ENCODE measurements at regions not wholly inside any gene's neighbourhood (a gene's known extent, or its start where the extent isn't known, plus 50 kb on each side); places are given as distances from the start of the nearest gene placed in this dataset.
"Not testable (repeated sequence)": the region's sequence is repeated elsewhere in the genome, so short reads cannot be mapped to it uniquely, and the experiment has no call there.

- Histone ChIP-seq H3K9me3 (peaks cover 3% of the 10 kb centered on the region), H3K27me3 (replicated peaks in 1 of 2; ENCODE audit: control insufficient read depth in 2 of 2, extremely low read depth in 1 of 2, insufficient read depth in 2 of 2, low read length in 1 of 2) (no peaks in the 10 kb centered on the region), H3K27ac (ENCODE audit: low read length) (no peak overlapping the region), H3K36me3 (ENCODE audit: control insufficient read depth in 2 of 2, extremely low read depth in 1 of 2, insufficient read depth in 1 of 2, low read length in 1 of 2) (no peaks in the 10 kb centered on the region), H3K4me3 (ENCODE audit: control insufficient read depth in 1 of 2, extremely low read depth in 1 of 2, low read length in 1 of 2) (no peak overlapping the region), H3K4me1 (ENCODE audit: control insufficient read depth in 1 of 2, extremely low read depth in 1 of 2, insufficient read depth in 2 of 2, low read length in 2 of 2) (no peaks in the 10 kb centered on the region)
- ChIA-PET POLR2A (no interaction called here), CTCF (no interaction called here)
- no CpG with 5 or more reads among the region's 3 CpGs for WGBS (ENCODE audit: insufficient coverage)
- no peaks in the 10 kb centered on the region for H3K36me3 Mint-ChIP-seq
- no peak overlapping the region for H3K4me3 Mint-ChIP-seq
- no peaks in the 10 kb centered on the region for H3K27me3 Mint-ChIP-seq
- no peak for ATAC-seq (replicated peaks in 1 of 4)
- no peak for DNase-seq
- peaks cover 3 to 34% (median 33%) of the 10 kb centered on the region in 3 donors for H3K9me3 Mint-ChIP-seq
- H3K27ac Mint-ChIP-seq: no peak overlapping the region
- no peaks in the 10 kb centered on the region for H3K4me1 Mint-ChIP-seq
These were observed 474.7 kb downstream of the PCDH7 start for GRCh38 chr4:31194823-31195222.

- CTCF ChIA-PET: no interaction called here
- POLR2A ChIA-PET: no interaction called here
- Histone ChIP-seq H3K27me3 (replicated peaks in 1 of 2; ENCODE audit: control insufficient read depth in 2 of 2, extremely low read depth in 1 of 2, insufficient read depth in 2 of 2, low read length in 1 of 2) (no peaks in the 10 kb centered on the region), H3K9me3 (peaks cover 3% of the 10 kb centered on the region), H3K4me3 (ENCODE audit: control insufficient read depth in 1 of 2, extremely low read depth in 1 of 2, low read length in 1 of 2) (no peak overlapping the region), H3K4me1 (ENCODE audit: control insufficient read depth in 1 of 2, extremely low read depth in 1 of 2, insufficient read depth in 2 of 2, low read length in 2 of 2) (no peaks in the 10 kb centered on the region), H3K27ac (ENCODE audit: low read length) (no peak overlapping the region), H3K36me3 (ENCODE audit: control insufficient read depth in 2 of 2, extremely low read depth in 1 of 2, insufficient read depth in 1 of 2, low read length in 1 of 2) (no peaks in the 10 kb centered on the region)
- Mint-ChIP-seq H3K4me3 (no peak overlapping the region), H3K27me3 (no peaks in the 10 kb centered on the region), H3K27ac (no peak overlapping the region), H3K9me3 (peaks cover 10 to 34% (median 26%) of the 10 kb centered on the region in 3 donors), H3K36me3 (no peaks in the 10 kb centered on the region), H3K4me1 (no peaks in the 10 kb centered on the region)
- DNase-seq (no peak), ATAC-seq (replicated peaks in 1 of 4) (no peak)
- 77% methylated on average over 4 of the region's 5 CpGs for WGBS (ENCODE audit: insufficient coverage)
These were observed 479.5 kb downstream of the PCDH7 start for GRCh38 chr4:31199644-31200043.

- DNase-seq; H3K9me3 ChIP-seq; CTCF ChIA-PET; H3K27me3 Mint-ChIP-seq; H3K4me1 ChIP-seq (ENCODE audit: control insufficient read depth in 1 of 2, extremely low read depth in 1 of 2, insufficient read depth in 2 of 2, low read length in 2 of 2); H3K27me3 ChIP-seq (replicated peaks in 1 of 2; ENCODE audit: control insufficient read depth in 2 of 2, extremely low read depth in 1 of 2, insufficient read depth in 2 of 2, low read length in 1 of 2); H3K36me3 Mint-ChIP-seq; H3K4me3 ChIP-seq (ENCODE audit: control insufficient read depth in 1 of 2, extremely low read depth in 1 of 2, low read length in 1 of 2); H3K4me3 Mint-ChIP-seq; POLR2A ChIA-PET; H3K27ac Mint-ChIP-seq; H3K27ac ChIP-seq (ENCODE audit: low read length); H3K4me1 Mint-ChIP-seq; ATAC-seq (replicated peaks in 1 of 4); H3K36me3 ChIP-seq (ENCODE audit: control insufficient read depth in 2 of 2, extremely low read depth in 1 of 2, insufficient read depth in 1 of 2, low read length in 1 of 2): not testable (repeated sequence)
- WGBS (ENCODE audit: insufficient coverage): 83% methylated on average over 5 of the region's 9 CpGs
- H3K9me3 Mint-ChIP-seq: peaks cover 10 to 21% (median 15%) of the 10 kb centered on the region in 3 donors
These were observed 481.9 kb downstream of the PCDH7 start for GRCh38 chr4:31202054-31202453.

- Histone ChIP-seq H3K36me3 (ENCODE audit: control insufficient read depth in 2 of 2, extremely low read depth in 1 of 2, insufficient read depth in 1 of 2, low read length in 1 of 2) (no peaks in the 10 kb centered on the region), H3K27ac (ENCODE audit: low read length) (no peak overlapping the region), H3K4me3 (ENCODE audit: control insufficient read depth in 1 of 2, extremely low read depth in 1 of 2, low read length in 1 of 2) (no peak overlapping the region), H3K27me3 (replicated peaks in 1 of 2; ENCODE audit: control insufficient read depth in 2 of 2, extremely low read depth in 1 of 2, insufficient read depth in 2 of 2, low read length in 1 of 2) (no peaks in the 10 kb centered on the region), H3K4me1 (ENCODE audit: control insufficient read depth in 1 of 2, extremely low read depth in 1 of 2, insufficient read depth in 2 of 2, low read length in 2 of 2) (no peaks in the 10 kb centered on the region), H3K9me3 (peaks cover 3% of the 10 kb centered on the region)
- no peaks in the 10 kb centered on the region for H3K36me3 Mint-ChIP-seq
- no peaks in the 10 kb centered on the region for H3K4me1 Mint-ChIP-seq
- no peaks in the 10 kb centered on the region for H3K27me3 Mint-ChIP-seq
- ChIA-PET POLR2A (no interaction called here), CTCF (interaction anchor here in 1 of 2 donors (0.6 kb wide), 1 partner anchor 1522 kb away, joined by 3 read pairs; no protein-coding TSS in a partner anchor)
- no peak overlapping the region for H3K27ac Mint-ChIP-seq
- H3K9me3 Mint-ChIP-seq: peaks cover 13 to 17% (median 15%) of the 10 kb centered on the region in 3 donors
- no peak overlapping the region for H3K4me3 Mint-ChIP-seq
- no CpG with 5 or more reads among the region's 1 CpG for WGBS (ENCODE audit: insufficient coverage)
- DNase-seq (no peak), ATAC-seq (replicated peaks in 1 of 4) (no peak)
These were observed 484.7 kb downstream of the PCDH7 start for GRCh38 chr4:31204874-31205273.

GRCh38 chr4:31220921-31221320, 500.8 kb downstream of the PCDH7 start:
- POLR2A ChIA-PET: interaction anchor here in 1 of 2 donors (0.7 kb wide), 1 partner anchor 43 kb away, joined by 4 read pairs; no protein-coding TSS in a partner anchor
- no peak overlapping the region for H3K27ac ChIP-seq (ENCODE audit: low read length)
- no peak overlapping the region for H3K4me3 ChIP-seq (ENCODE audit: control insufficient read depth in 1 of 2, extremely low read depth in 1 of 2, low read length in 1 of 2)
- no peaks in the 10 kb centered on the region for H3K36me3 Mint-ChIP-seq
- H3K27ac Mint-ChIP-seq: no peak overlapping the region
- H3K4me3 Mint-ChIP-seq: no peak overlapping the region
- peaks cover 3 to 12% (median 4%) of the 10 kb centered on the region in 3 donors for H3K9me3 Mint-ChIP-seq
- no peaks in the 10 kb centered on the region for H3K4me1 Mint-ChIP-seq
- no peaks in the 10 kb centered on the region for H3K36me3 ChIP-seq (ENCODE audit: control insufficient read depth in 2 of 2, extremely low read depth in 1 of 2, insufficient read depth in 1 of 2, low read length in 1 of 2)
- CTCF ChIA-PET: no interaction called here
- ATAC-seq (replicated peaks in 1 of 4) (no peak), DNase-seq (no peak)
- H3K27me3 ChIP-seq (replicated peaks in 1 of 2; ENCODE audit: control insufficient read depth in 2 of 2, extremely low read depth in 1 of 2, insufficient read depth in 2 of 2, low read length in 1 of 2): no peaks in the 10 kb centered on the region
- no peaks in the 10 kb centered on the region for H3K4me1 ChIP-seq (ENCODE audit: control insufficient read depth in 1 of 2, extremely low read depth in 1 of 2, insufficient read depth in 2 of 2, low read length in 2 of 2)
- no peaks in the 10 kb centered on the region for H3K9me3 ChIP-seq
- H3K27me3 Mint-ChIP-seq: no peaks in the 10 kb centered on the region

- Histone ChIP-seq H3K27ac (ENCODE audit: low read length) (no peak overlapping the region), H3K4me1 (ENCODE audit: control insufficient read depth in 1 of 2, extremely low read depth in 1 of 2, insufficient read depth in 2 of 2, low read length in 2 of 2) (no peaks in the 10 kb centered on the region), H3K36me3 (ENCODE audit: control insufficient read depth in 2 of 2, extremely low read depth in 1 of 2, insufficient read depth in 1 of 2, low read length in 1 of 2) (no peaks in the 10 kb centered on the region), H3K27me3 (replicated peaks in 1 of 2; ENCODE audit: control insufficient read depth in 2 of 2, extremely low read depth in 1 of 2, insufficient read depth in 2 of 2, low read length in 1 of 2) (no peaks in the 10 kb centered on the region), H3K4me3 (ENCODE audit: control insufficient read depth in 1 of 2, extremely low read depth in 1 of 2, low read length in 1 of 2) (no peak overlapping the region), H3K9me3 (no peaks in the 10 kb centered on the region)
- no peaks in the 10 kb centered on the region for H3K27me3 Mint-ChIP-seq
- no peak overlapping the region for H3K27ac Mint-ChIP-seq
- ATAC-seq (replicated peaks in 1 of 4): no peak
- CTCF ChIA-PET: no interaction called here
- no peak overlapping the region for H3K4me3 Mint-ChIP-seq
- POLR2A ChIA-PET: no interaction called here
- peaks cover 2 to 8% (median 8%) of the 10 kb centered on the region in 3 donors for H3K9me3 Mint-ChIP-seq
- no peak for DNase-seq
- 50% methylated on average over 1 of the region's 4 CpGs for WGBS (ENCODE audit: insufficient coverage)
- H3K4me1 Mint-ChIP-seq: no peaks in the 10 kb centered on the region
- H3K36me3 Mint-ChIP-seq: no peaks in the 10 kb centered on the region
These were observed 507.9 kb downstream of the PCDH7 start for GRCh38 chr4:31228068-31228467.

GRCh38 chr4:31230594-31230993, 510.4 kb downstream of the PCDH7 start:
- H3K27me3 Mint-ChIP-seq: no peaks in the 10 kb centered on the region
- H3K9me3 Mint-ChIP-seq: peaks cover 7 to 12% (median 8%) of the 10 kb centered on the region in 3 donors
- no peaks in the 10 kb centered on the region for H3K27me3 ChIP-seq (replicated peaks in 1 of 2; ENCODE audit: control insufficient read depth in 2 of 2, extremely low read depth in 1 of 2, insufficient read depth in 2 of 2, low read length in 1 of 2)
- no peaks in the 10 kb centered on the region for H3K4me1 ChIP-seq (ENCODE audit: control insufficient read depth in 1 of 2, extremely low read depth in 1 of 2, insufficient read depth in 2 of 2, low read length in 2 of 2)
- DNase-seq (no peak), ATAC-seq (replicated peaks in 1 of 4) (no peak)
- H3K4me3 ChIP-seq (ENCODE audit: control insufficient read depth in 1 of 2, extremely low read depth in 1 of 2, low read length in 1 of 2): no peak overlapping the region
- POLR2A ChIA-PET: no interaction called here
- H3K36me3 ChIP-seq (ENCODE audit: control insufficient read depth in 2 of 2, extremely low read depth in 1 of 2, insufficient read depth in 1 of 2, low read length in 1 of 2): no peaks in the 10 kb centered on the region
- no peak overlapping the region for H3K27ac Mint-ChIP-seq
- no peaks in the 10 kb centered on the region for H3K36me3 Mint-ChIP-seq
- no peaks in the 10 kb centered on the region for H3K4me1 Mint-ChIP-seq
- H3K27ac ChIP-seq (ENCODE audit: low read length): no peak overlapping the region
- no peak overlapping the region for H3K4me3 Mint-ChIP-seq
- WGBS (ENCODE audit: insufficient coverage): no CpG with 5 or more reads among the region's 1 CpG
- H3K9me3 ChIP-seq: no peaks in the 10 kb centered on the region
- CTCF ChIA-PET: no interaction called here
